ENCODE measurements at regions not wholly inside any gene's neighbourhood (a gene's known extent, or its start where the extent isn't known, plus 50 kb on each side); places are given as distances from the start of the nearest gene placed in this dataset.

- FAIRE-seq, result no peak
Observed at GRCh38 chr12:19836056-19836455, 396.8 kb downstream of the AEBP2 start.

- no peak for FAIRE-seq
Observed at GRCh38 chr12:19836456-19836855, 397.2 kb downstream of the AEBP2 start.

- no peak for FAIRE-seq
Observed at GRCh38 chr12:19837543-19837942, 398.3 kb downstream of the AEBP2 start.

- no peak for FAIRE-seq
Observed at GRCh38 chr12:19841451-19841850, 402.2 kb downstream of the AEBP2 start.

GRCh38 chr12:19842116-19842515 lies 402.8 kb downstream of the AEBP2 start:
- no peak for FAIRE-seq

- no peak for FAIRE-seq
Observed at GRCh38 chr12:19844224-19844623, 404.9 kb downstream of the AEBP2 start.

- no peak for FAIRE-seq
Observed at GRCh38 chr12:19846574-19846973, 407.3 kb downstream of the AEBP2 start.

- FAIRE-seq, result no peak
Observed at GRCh38 chr12:19847294-19848059, 408.2 kb downstream of the AEBP2 start.

- no peak for FAIRE-seq
Observed at GRCh38 chr12:19848421-19848820, 409.1 kb downstream of the AEBP2 start.

GRCh38 chr12:19849208-19849607 lies 409.9 kb downstream of the AEBP2 start:
- FAIRE-seq, result no peak

GRCh38 chr12:19850346-19851065 lies 411.2 kb downstream of the AEBP2 start:
- no peak for FAIRE-seq

GRCh38 chr12:19852100-19852855 lies 413.0 kb downstream of the AEBP2 start:
- FAIRE-seq, result no peak

GRCh38 chr12:19855851-19856250 lies 416.6 kb downstream of the AEBP2 start:
- FAIRE-seq, result no peak

GRCh38 chr12:19856389-19856788 lies 417.1 kb downstream of the AEBP2 start:
- no peak for FAIRE-seq

GRCh38 chr12:19857204-19857603 lies 417.9 kb downstream of the AEBP2 start:
- no peak for FAIRE-seq

- FAIRE-seq, result no peak
Observed at GRCh38 chr12:19867151-19867550, 427.9 kb downstream of the AEBP2 start.

- FAIRE-seq, result no peak
Observed at GRCh38 chr12:19867970-19868369, 428.7 kb downstream of the AEBP2 start.

GRCh38 chr12:19869413-19869812 lies 430.1 kb downstream of the AEBP2 start:
- FAIRE-seq, result no peak

GRCh38 chr12:19872621-19873540 lies 433.6 kb downstream of the AEBP2 start:
- no peak for FAIRE-seq

- FAIRE-seq, result no peak
Observed at GRCh38 chr12:19880076-19880475, 440.8 kb downstream of the AEBP2 start.

- no peak for FAIRE-seq
Observed at GRCh38 chr12:19880721-19881120, 441.4 kb downstream of the AEBP2 start.

GRCh38 chr12:19882346-19882745 lies 443.1 kb downstream of the AEBP2 start:
- no peak for FAIRE-seq

Measured in TTC549 (cell line).